ENCODE measurements at regions not wholly inside any gene's neighbourhood (a gene's known extent, or its start where the extent isn't known, plus 50 kb on each side); places are given as distances from the start of the nearest gene placed in this dataset.
A peak's percentile ranks its signal among the peaks of the same experiment; 100 is the strongest.

GRCh38 chr3:135565546-135565945 is 400.0 kb upstream of the PPP2R3A start:
- no peaks in the 10 kb centered on the region for H3K36me3 ChIP-seq (ENCODE audit: insufficient read depth, low read length)
- DNase-seq (ENCODE audit: insufficient read length, low spot score, missing footprints): no peak
- H3K9me3 ChIP-seq (ENCODE audit: low read depth, low read length): no peaks in the 10 kb centered on the region
- H3K27ac ChIP-seq (ENCODE audit: low read depth, low read length): no peak overlapping the region
- no peaks in the 10 kb centered on the region for H3K79me2 ChIP-seq (ENCODE audit: insufficient read depth, low read length)
- H4K20me1 ChIP-seq (ENCODE audit: insufficient read depth, low read length): no peaks in the 10 kb centered on the region
- H3K4me2 ChIP-seq (ENCODE audit: insufficient read depth, low read length): no peak overlapping the region
- TF ChIP-seq CTCF (IDR thresholded peaks at IDR 0.05; ENCODE audit: extremely low read depth, low read depth, low read length): no peak
- no peak overlapping the region for H3K4me3 ChIP-seq (ENCODE audit: insufficient read depth, low read length)
- H2AFZ ChIP-seq (ENCODE audit: low read length): no peak overlapping the region
- H3K27me3 ChIP-seq (ENCODE audit: insufficient read depth, low read length): no peaks in the 10 kb centered on the region
- H3K4me1 ChIP-seq (ENCODE audit: insufficient read depth, low read length): no peaks in the 10 kb centered on the region

GRCh38 chr3:135567223-135567622 is 398.3 kb upstream of the PPP2R3A start:
- H4K20me1 ChIP-seq (ENCODE audit: insufficient read depth, low read length): no peaks in the 10 kb centered on the region
- no peaks in the 10 kb centered on the region for H3K27me3 ChIP-seq (ENCODE audit: insufficient read depth, low read length)
- no peak for TF ChIP-seq CTCF (IDR thresholded peaks at IDR 0.05; ENCODE audit: extremely low read depth, low read depth, low read length)
- H3K4me2 ChIP-seq (ENCODE audit: insufficient read depth, low read length): no peak overlapping the region
- H3K36me3 ChIP-seq (ENCODE audit: insufficient read depth, low read length): no peaks in the 10 kb centered on the region
- H3K27ac ChIP-seq (ENCODE audit: low read depth, low read length): no peak overlapping the region
- no peaks in the 10 kb centered on the region for H3K79me2 ChIP-seq (ENCODE audit: insufficient read depth, low read length)
- DNase-seq (ENCODE audit: insufficient read length, low spot score, missing footprints): peak; percentile 41
- no peaks in the 10 kb centered on the region for H3K4me1 ChIP-seq (ENCODE audit: insufficient read depth, low read length)
- H3K4me3 ChIP-seq (ENCODE audit: insufficient read depth, low read length): no peak overlapping the region
- H2AFZ ChIP-seq (ENCODE audit: low read length): no peak overlapping the region
- no peaks in the 10 kb centered on the region for H3K9me3 ChIP-seq (ENCODE audit: low read depth, low read length)

GRCh38 chr3:135576751-135577150 is 388.8 kb upstream of the PPP2R3A start:
- TF ChIP-seq CTCF (IDR thresholded peaks at IDR 0.05; ENCODE audit: extremely low read depth, low read depth, low read length): no peak
- Histone ChIP-seq H3K4me2 (ENCODE audit: insufficient read depth, low read length) (no peak overlapping the region), H3K79me2 (ENCODE audit: insufficient read depth, low read length) (no peaks in the 10 kb centered on the region), H2AFZ (ENCODE audit: low read length) (no peak overlapping the region), H3K4me3 (ENCODE audit: insufficient read depth, low read length) (no peak overlapping the region), H3K27ac (ENCODE audit: low read depth, low read length) (no peak overlapping the region), H3K9me3 (ENCODE audit: low read depth, low read length) (no peaks in the 10 kb centered on the region), H3K4me1 (ENCODE audit: insufficient read depth, low read length) (no peaks in the 10 kb centered on the region), H3K27me3 (ENCODE audit: insufficient read depth, low read length) (no peaks in the 10 kb centered on the region), H4K20me1 (ENCODE audit: insufficient read depth, low read length) (no peaks in the 10 kb centered on the region), H3K36me3 (ENCODE audit: insufficient read depth, low read length) (no peaks in the 10 kb centered on the region)
- DNase-seq (ENCODE audit: insufficient read length, low spot score, missing footprints): no peak

GRCh38 chr3:135581806-135582205 is 383.7 kb upstream of the PPP2R3A start:
- Histone ChIP-seq H3K9me3 (ENCODE audit: low read depth, low read length) (no peaks in the 10 kb centered on the region), H3K36me3 (ENCODE audit: insufficient read depth, low read length) (no peaks in the 10 kb centered on the region), H3K27ac (ENCODE audit: low read depth, low read length) (no peak overlapping the region), H3K4me3 (ENCODE audit: insufficient read depth, low read length) (no peak overlapping the region), H3K27me3 (ENCODE audit: insufficient read depth, low read length) (no peaks in the 10 kb centered on the region), H4K20me1 (ENCODE audit: insufficient read depth, low read length) (no peaks in the 10 kb centered on the region), H3K79me2 (ENCODE audit: insufficient read depth, low read length) (no peaks in the 10 kb centered on the region), H2AFZ (ENCODE audit: low read length) (no peak overlapping the region), H3K4me1 (ENCODE audit: insufficient read depth, low read length) (no peaks in the 10 kb centered on the region), H3K4me2 (ENCODE audit: insufficient read depth, low read length) (no peak overlapping the region)
- DNase-seq (ENCODE audit: insufficient read length, low spot score, missing footprints): no peak
- no peak for TF ChIP-seq CTCF (IDR thresholded peaks at IDR 0.05; ENCODE audit: extremely low read depth, low read depth, low read length)
